ENCODE measurements at regions not wholly inside any gene's neighbourhood (a gene's known extent, or its start where the extent isn't known, plus 50 kb on each side); places are given as distances from the start of the nearest gene placed in this dataset.

GRCh38 chr2:144896341-144896740 lies 376.4 kb upstream of the ZEB2 start:
- TF ChIP-seq CTCF (IDR thresholded peaks at IDR 0.05) (no peak), EZH2 (IDR thresholded peaks at IDR 0.05; ENCODE audit: borderline replicate concordance, insufficient read depth, low read depth, low read length, poor library complexity, severe bottlenecking) (no peak)
